ENCODE measurements at regions not wholly inside any gene's neighbourhood (a gene's known extent, or its start where the extent isn't known, plus 50 kb on each side); places are given as distances from the start of the nearest gene placed in this dataset.

DNA sequence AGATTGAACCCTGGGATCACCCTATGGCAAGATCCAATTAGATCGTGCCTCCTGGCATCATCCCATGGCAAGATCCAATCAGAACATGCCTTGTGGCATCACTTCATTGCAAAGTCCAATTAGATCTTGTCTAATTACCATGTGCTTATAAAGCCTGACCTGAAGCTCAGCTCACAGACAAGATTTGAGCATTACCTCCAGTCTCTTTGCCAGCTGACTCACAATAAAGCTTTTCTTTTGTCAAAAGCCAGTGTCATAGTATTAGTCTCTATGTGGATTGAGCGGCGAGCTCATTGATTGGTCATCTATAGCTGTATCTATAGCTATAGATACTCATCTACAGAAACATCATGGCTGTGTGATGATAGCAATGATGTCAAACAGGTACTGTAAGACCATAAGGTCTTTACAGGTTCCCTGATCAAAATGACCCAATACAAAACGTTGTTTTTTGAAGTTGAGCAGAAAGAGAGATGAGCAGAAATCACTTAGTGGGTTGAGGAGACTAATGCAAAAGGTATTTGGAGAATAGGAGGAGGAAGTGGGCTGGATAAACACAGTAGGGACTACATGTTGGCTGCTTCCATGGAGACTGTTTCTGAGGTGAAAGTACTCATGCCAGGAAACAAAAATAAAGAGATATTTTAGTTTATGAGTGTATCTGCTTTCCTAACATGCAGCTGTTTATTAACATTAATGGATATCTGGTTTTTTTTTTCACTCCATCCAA is 545.9 kb upstream of the AMELY start:
- TF ChIP-seq CTCF (IDR thresholded peaks at IDR 0.05; ENCODE audit: borderline replicate concordance, extremely low read depth, low read length, poor library complexity, severe bottlenecking) (no peak), EZH2 (IDR thresholded peaks at IDR 0.05; ENCODE audit: borderline replicate concordance, low read depth, low read length, severe bottlenecking) (no peak)
